CD4-positive, alpha-beta T cell treated with Interleukin-15 for 4 hours (primary cell): ENCODE measurements at regions not wholly inside any gene's neighbourhood (a gene's known extent, or its start where the extent isn't known, plus 50 kb on each side); places are given as distances from the start of the nearest gene placed in this dataset.
A peak's percentile ranks its signal among the peaks of the same experiment; 100 is the strongest.

Source experiments
- DNase-seq: peaks from one replicate; pipeline ENCODE4 v3.0.0-alpha.2; 2020; ENCODE audit warnings: low spot score

- peak; percentile 47 for DNase-seq
Observed at GRCh38 chr19:29263305-29264135, 50.6 kb upstream of the UQCRFS1 start.

DNA sequence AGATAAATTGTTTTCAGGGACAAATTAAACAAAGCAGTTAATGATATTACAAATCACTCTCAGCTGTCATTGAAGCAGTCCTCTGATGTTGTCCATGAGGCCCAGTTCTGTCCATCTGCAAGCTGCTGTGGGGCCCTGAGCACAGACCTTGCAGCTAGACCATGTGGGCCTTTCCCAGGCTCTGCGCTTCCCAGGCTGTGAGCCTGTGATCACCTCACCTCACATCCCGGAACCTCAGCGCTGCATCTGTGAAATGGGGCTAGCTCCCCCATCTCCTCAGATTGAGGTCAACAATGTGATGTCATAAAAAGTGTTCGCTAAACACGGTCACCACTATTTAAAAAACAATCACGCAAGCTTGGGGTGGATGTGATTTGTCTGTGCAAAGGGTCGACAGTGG, 51.9 kb upstream of the UQCRFS1 start:
- DNase-seq = no peak

DNA sequence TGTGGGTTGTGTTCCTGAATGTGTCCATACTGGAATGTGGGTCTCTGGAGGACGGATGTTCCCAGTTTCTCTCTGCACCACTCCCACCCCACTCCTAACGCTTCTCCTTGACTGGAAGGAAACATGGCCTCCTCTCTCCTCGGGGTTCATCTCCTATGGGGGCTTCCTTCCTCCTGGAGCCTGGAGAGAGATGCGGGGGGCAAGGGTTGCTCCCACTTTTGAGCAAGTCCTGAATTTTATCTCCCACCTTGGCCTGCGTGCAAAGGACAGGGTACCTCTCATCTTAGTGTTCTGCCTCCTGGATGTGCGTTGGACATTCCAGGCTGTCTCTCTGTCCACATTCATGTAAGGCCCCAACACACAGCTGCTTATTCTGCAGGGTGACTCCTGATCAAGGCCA, 52.5 kb upstream of the UQCRFS1 start:
- no peak for DNase-seq

- DNase-seq = no peak
Observed at GRCh38 chr19:29266001-29266400, 53.0 kb upstream of the UQCRFS1 start.

DNA sequence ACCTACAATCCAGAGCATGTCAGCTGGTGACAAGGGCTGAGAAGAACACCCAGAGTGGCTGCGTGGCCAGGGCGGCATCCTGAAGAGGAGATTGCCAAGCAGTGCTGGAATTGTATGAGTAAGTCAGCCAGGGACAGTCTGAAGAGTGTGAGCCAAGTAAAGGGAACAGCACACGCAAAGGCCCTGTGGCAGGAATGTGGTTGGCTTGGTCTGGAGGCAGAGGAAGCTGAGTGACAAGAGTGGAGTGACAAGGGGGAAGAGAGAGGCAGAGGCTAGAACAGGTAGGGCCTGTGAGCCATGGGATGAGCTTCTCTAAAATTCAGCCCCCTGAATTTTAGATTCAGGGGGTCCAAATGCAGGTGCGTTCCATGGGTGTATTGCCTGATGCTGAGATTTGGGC, 53.7 kb upstream of the UQCRFS1 start:
- DNase-seq = no peak

GRCh38 chr19:29267701-29268100, 54.8 kb upstream of the UQCRFS1 start:
- no peak for DNase-seq

DNA sequence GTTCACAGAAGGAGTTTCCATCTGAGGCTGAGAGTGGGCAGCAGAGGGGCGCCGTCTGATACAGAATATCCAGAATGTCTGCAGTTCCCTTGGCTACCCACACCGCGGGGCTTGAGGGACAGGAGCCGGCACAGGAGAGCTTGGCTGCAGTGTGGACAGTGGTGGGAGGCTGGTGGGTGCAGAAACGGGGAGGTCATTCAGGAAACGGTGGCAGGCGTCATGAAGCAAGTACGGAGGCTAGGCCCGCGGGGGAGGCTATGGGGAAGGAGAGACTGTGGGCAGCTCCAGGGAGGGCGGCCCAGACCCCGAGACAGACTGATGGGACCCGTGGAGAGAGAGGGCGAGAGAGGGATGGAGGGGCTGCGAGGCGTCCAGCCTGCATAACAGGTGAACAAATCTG, 55.2 kb upstream of the UQCRFS1 start:
- DNase-seq = no peak

DNA sequence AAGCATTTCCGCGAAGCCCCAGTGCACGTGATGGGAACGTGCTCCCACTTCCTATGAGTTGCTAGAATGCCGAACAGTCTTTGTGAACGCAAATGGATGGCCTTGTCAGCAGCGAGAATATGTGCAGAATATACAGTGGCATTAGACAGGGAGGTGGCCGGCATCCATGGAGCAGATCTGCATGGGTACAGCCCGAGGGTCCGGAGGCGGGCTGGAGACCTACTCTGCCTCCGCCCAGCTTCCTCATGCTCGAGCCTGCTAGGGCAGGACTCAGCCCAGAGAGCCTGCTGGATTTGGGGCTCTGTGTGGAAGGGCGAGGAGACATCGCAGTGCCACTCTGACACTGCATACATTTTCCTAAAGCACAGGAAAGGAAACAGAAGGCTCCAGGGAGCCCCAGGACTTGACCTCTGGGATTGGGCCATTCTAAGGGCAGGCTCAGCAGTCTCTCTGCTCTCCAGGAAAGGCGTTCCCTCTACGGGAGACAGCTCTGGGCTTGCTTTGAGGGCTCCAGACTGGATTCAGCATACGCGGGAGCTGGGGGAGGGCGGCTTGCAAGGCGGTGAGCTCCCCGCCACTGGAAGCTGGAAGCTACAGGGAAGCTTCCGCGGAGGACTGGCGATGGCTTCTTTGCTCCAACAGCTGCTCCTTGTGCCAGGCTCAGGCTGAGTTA, 55.9 kb upstream of the UQCRFS1 start:
- no peak for DNase-seq

DNA sequence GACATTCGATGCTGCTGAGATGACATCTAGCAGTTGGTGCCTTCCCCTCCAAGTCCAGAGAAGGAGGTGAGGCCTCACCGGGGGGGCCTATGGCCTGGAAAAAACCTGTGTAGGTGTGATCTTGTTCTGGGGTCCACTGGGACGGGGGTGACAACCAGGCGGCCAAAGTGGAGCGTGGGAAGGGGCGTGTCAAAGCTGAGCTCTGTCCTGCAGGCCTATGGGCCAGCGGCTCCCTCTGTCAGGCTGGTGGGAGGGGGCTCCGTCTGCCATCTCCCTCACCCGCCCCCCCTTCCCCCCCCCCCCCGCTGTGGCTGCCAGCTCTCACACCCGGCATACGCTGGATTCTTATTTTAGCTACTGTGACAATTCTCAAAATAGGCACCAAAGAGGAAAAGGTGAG, 56.7 kb upstream of the UQCRFS1 start:
- DNase-seq = no peak

DNA sequence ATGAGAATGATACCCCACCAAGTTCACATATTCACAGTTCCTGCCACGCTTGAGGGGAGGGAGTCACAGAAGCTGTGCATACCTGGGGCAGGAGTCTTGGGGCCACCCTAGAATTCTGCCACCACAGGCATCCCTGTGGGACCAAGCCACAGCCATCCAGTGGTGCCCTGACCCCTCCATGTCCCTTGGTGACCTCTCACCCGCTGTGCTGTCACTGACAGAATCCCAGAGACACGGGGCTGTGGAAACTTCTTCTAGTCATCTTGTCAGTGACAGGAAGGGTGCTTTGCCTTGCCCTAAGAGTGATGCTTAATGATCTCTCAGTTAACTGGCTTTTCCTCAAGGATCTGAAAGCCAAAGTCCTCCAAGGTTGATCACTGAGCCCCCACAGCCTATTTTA, 58.4 kb upstream of the UQCRFS1 start:
- no peak for DNase-seq

DNA sequence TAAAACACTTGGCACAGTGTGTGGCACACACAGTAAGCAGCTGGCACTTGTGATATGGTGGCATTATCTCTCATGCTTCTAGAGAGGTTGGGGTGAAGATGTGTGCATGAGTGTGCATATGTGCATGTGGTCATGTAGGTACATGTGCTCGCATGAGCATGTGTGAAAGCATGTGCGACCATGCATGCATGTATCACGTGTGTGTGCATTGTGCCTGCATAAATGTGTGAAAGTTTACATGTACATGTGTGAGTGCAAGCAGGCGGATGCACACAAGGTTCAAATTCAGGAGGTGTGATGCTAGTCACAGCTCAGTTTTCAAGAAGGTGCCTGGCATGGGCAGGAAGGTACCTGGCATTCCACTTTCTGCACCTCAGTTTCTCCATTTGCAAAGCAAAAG, 59.0 kb upstream of the UQCRFS1 start:
- no peak for DNase-seq

DNA sequence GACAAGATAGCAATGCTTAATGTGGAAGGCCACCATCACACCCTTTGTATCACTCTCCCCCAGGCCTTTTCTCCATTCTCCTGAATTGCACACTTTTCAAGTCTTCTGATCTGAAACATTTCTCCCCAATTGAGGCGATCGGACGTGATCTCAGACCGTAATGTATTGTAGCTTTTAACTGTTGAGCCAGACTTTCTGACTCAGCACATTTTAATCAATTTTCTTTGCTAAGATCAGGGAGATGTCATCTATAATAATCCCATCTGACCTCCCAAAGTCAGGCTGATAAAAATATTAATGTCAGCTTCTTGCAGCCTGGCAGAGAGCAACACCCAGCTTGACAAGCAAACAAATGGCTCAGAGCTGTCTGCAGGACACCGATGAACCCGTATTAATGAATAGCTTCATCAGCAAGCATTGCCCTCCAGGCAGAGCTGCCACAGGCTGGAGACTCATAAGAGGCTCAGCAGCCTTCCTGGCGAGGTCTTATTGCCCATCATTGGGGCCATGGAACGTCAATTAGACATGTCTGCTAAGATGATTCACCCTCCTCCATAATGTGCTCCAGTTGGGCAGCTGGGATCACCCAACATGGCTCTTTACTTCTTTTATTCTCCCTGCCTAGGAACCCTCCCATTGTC, 60.2 kb upstream of the UQCRFS1 start:
- DNase-seq = no peak

DNA sequence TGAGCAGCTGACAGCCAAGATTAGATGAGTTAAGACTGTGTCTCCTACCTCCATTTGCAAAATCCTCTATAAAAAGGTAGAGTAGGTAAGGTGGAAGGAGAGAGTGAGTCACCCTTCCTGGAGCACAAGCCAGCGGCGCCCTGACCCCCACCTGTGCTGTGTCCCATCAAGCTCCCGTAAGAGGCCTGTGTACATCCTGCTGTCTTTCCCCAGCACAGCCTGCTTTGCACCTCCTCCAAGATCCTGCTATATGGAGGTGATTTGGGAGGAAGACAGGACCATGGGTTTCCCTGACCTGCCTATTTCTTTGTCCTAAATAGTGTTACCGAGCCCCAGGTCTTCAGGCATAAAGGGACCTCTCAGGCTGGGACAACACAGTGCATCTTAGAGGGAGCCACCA, 62.3 kb upstream of the UQCRFS1 start:
- no peak for DNase-seq

DNA sequence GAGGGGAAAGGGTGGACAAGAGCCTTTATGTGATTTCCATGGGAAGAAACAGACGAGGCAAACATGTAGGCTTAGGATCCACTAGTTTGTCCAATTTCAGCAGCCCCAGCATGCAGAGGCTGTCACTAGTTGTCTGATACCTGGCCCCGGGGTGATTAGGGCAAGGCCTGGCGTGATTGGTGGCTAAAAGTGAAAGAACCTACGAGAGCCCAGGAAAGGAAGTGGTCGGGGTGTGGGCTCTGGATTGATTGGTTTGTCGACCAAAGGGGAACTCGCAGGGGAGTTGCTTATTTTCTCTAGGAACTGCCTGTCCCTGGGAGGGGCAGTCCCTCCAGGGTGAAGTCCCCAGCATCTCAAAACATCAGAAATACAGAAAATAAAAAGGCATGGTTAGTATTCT, 64.2 kb upstream of the UQCRFS1 start:
- DNase-seq = peak; percentile 67

DNA sequence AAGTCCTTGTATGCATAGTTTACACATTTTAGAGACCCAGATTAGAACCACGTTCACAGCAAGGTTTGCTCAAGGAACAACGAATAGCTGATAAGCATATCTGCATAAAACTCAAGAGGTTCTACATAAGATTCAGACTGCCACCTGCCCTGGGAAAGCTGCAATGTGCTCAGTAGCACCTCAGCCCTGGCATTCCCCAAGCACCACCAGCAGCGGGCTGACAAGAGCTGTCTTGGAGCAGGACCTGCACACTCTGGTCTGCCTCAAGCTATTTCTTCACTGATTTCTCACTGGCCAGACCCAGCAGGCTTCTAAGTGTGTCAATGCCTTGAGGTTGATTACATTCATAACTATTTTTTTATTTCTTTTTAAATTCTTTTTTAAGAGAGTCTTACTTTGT, 65.8 kb upstream of the UQCRFS1 start:
- no peak for DNase-seq

GRCh38 chr19:29283366-29283765, 70.4 kb upstream of the UQCRFS1 start:
- DNase-seq = no peak

- no peak for DNase-seq
Observed at GRCh38 chr19:29285187-29285687, 72.3 kb upstream of the UQCRFS1 start.

- DNase-seq = no peak
Observed at GRCh38 chr19:29285878-29286277, 72.9 kb upstream of the UQCRFS1 start.

GRCh38 chr19:29287061-29287460, 74.1 kb upstream of the UQCRFS1 start:
- no peak for DNase-seq

- DNase-seq = no peak
Observed at GRCh38 chr19:29288256-29288655, 75.3 kb upstream of the UQCRFS1 start.

DNA sequence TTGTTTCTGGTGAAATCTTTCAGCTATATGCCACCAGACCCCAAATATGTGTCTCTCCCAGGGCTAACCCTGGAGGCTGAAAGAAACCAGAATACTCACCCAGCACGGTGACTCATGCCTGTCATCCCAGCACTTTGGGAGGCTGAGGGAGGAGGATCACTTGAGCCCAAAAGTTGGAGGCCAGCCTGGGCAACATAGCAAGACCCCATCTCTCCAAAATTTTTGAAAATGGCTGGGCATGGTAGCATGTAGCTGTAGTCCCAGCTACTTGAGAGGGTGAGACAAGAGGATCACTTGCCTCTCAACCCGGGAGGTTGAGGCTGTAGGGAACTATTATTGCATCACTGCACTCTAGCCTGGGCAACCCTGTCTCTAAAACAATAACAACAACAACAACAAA, 76.1 kb upstream of the UQCRFS1 start:
- no peak for DNase-seq

DNA sequence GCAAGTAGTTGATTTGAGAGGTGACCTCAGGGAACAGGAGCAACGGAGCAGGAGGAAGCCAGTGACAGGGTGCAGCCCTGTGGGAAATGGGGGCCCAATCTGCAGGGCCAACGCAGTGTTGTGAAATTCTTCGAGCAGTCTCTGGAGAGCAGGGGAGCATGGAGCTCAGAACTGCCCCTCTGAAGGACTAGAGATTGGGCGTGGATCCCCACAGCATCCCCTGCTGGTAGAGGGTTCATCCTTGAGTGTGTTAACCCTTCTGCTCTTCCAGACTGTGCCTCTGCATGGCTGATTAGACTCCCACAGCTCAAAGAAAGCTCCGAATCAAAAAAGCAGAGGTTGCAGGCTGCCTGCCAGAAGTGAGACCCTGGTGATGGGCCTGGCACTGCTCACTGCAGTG, 77.9 kb upstream of the UQCRFS1 start:
- no peak for DNase-seq

DNA sequence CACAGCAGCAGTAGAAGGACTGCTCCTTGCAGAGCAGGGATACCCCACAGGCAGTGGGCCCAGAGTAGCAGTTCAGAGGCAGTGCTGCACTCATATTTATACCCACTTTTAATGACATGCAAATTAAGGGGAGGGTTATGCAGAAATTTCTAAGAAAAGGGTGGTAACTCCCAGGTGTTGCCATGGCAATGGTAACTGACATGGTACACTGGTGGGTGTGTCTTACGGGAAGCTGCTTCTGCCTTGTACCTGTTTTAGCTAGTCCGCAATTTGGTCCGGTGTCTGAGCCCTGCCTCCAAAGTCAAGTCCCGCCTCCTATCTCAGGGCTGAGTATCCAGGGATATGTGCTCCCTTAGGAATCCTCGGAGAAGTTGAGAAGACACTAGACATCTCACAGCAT, 79.2 kb upstream of the UQCRFS1 start:
- no peak for DNase-seq
